HepG2 (cell line): ENCODE measurements at regions not wholly inside any gene's neighbourhood (a gene's known extent, or its start where the extent isn't known, plus 50 kb on each side); places are given as distances from the start of the nearest gene placed in this dataset.

Source experiments
- ATAC-seq: fragments of 200-7000 bp; cut with Tn5 transposase; 3 replicates; pipeline ENCODE4 v1.9.1; 2020; ENCODE audit warnings: mild to moderate bottlenecking, moderate library complexity
- BruUV-seq: library from RNA; stranded (reverse); fragments of 400-500 nt; replicated peaks from 2 replicates; lab custom pipeline; 2021; lab: Mats Ljungman, UMichigan
- CTCF ChIA-PET: fragments of 300-600 bp; formaldehyde crosslinking; extraction: SDS; loops from one replicate; lab custom pipeline; 2021; ENCODE audit warnings: low total read pairs, inconsistent platforms, low intra/inter-chr PET ratio; lab: Yijun Ruan, JAX
- POLR2A ChIA-PET: fragments of 350-600 bp; sonication (Branson Sonifier 250); formaldehyde crosslinking; loops from one replicate; lab custom pipeline; 2020; ENCODE audit warnings: antibody characterized with exemption, inconsistent platforms; lab: Yijun Ruan, JAX
- DNase-seq: peaks from one replicate; pipeline ENCODE4 v3.0.0-alpha.2; 2015; ENCODE audit warnings: low spot score
- FAIRE-seq: peaks from 3 replicates; lab custom pipeline; 2011; peaks lifted over from hg19 to GRCh38; lab: Jason Lieb, UNC
- H2AFZ ChIP-seq: one replicate; pipeline ENCODE4 v1.6.1; 2011; ENCODE audit warnings: low read length, inconsistent platforms
- H3K27ac ChIP-seq: fragments of 300-600 bp; 3 replicates; pipeline ENCODE4 v1.8.0; 2011; ENCODE audit warnings: mixed run types, mild to moderate bottlenecking, mixed read lengths, low read length, inconsistent platforms; ENCODE audit not compliant: insufficient read depth; ENCODE audit errors: extremely low read length
- H3K27me3 ChIP-seq, 2 experiments: fragments of 200-600 bp in 1 of 2; 2 replicates in 1 of 2; 3 replicates in 1 of 2; pipeline versions ENCODE4 v1.6.0 to v1.8.0; 2011; ENCODE audit warnings: low read length in 2 of 2, mild to moderate bottlenecking in 2 of 2, moderate library complexity in 2 of 2, inconsistent platforms in 1 of 2; ENCODE audit not compliant: insufficient read depth in 2 of 2, control insufficient read depth in 1 of 2
- H3K36me3 ChIP-seq, 2 experiments: fragments of 200-600 bp in 1 of 2; replicated peaks in 1 of 2; 2 replicates in 1 of 2; 3 replicates in 1 of 2; pipeline versions ENCODE4 v1.5.1 to v1.8.0; 2011; ENCODE audit warnings: low read length in 2 of 2, inconsistent platforms in 1 of 2; ENCODE audit not compliant: insufficient read depth in 2 of 2, control insufficient read depth in 1 of 2
- H3K4me1 ChIP-seq: 2 replicates; pipeline ENCODE4 v1.5.1; 2012; ENCODE audit warnings: low read length, inconsistent platforms; ENCODE audit not compliant: insufficient read depth
- H3K4me2 ChIP-seq: 2 replicates; pipeline ENCODE4 v1.6.0; 2011; ENCODE audit warnings: low read depth, low read length, inconsistent platforms
- H3K4me3 ChIP-seq, 3 experiments: fragments of 200-600 bp in 1 of 3; sonication (generic), shearing (Covaris generic) in 1 of 3; replicated peaks in 1 of 3; 2 replicates each; pipeline ENCODE4 v1.5.1; 2011 to 2016; ENCODE audit warnings: low read length in 3 of 3, inconsistent platforms in 2 of 3, low read depth in 2 of 3, mild to moderate bottlenecking in 2 of 3, control low read depth in 1 of 3, mixed read lengths in 1 of 3; ENCODE audit not compliant: insufficient read depth in 1 of 3
- H3K79me2 ChIP-seq: one replicate; pipeline ENCODE4 v1.6.1; 2011; ENCODE audit warnings: low read length, inconsistent platforms; ENCODE audit not compliant: insufficient read depth
- H3K9ac ChIP-seq: 2 replicates; pipeline ENCODE4 v1.6.0; 2011; ENCODE audit warnings: mild to moderate bottlenecking, low read depth, low read length, inconsistent platforms; ENCODE audit not compliant: insufficient read depth
- H3K9me3 ChIP-seq: 2 replicates; pipeline ENCODE4 v1.5.1; 2012; ENCODE audit warnings: mild to moderate bottlenecking, low read length
- H4K20me1 ChIP-seq: 2 replicates; pipeline ENCODE4 v1.6.0; 2011; ENCODE audit warnings: inconsistent platforms, mild to moderate bottlenecking, low read length, moderate library complexity; ENCODE audit not compliant: insufficient read depth
- CBX5 ChIP-seq: sonication (generic); formaldehyde crosslinking; IDR thresholded peaks from 2 replicates; pipeline ENCODE4 v1.4.0; 2020; ENCODE audit warnings: missing genetic modification reagents, borderline replicate concordance
- SALL1 ChIP-seq: sonication (generic); formaldehyde crosslinking; IDR thresholded peaks from 2 replicates; pipeline ENCODE4 v1.8.0; 2022; ENCODE audit warnings: mild to moderate bottlenecking, missing genetic modification reagents
- ZFP36 ChIP-seq: fragments of 150-350 bp; IDR thresholded peaks from 2 replicates; pipeline ENCODE4 v1.6.1; 2018; ENCODE audit warnings: borderline replicate concordance, low read length, low read depth; ENCODE audit not compliant: partially characterized antibody
- ZNF768 ChIP-seq: sonication (generic); formaldehyde crosslinking; IDR thresholded peaks from 2 replicates; pipeline ENCODE4 v1.4.0; 2020; ENCODE audit warnings: missing genetic modification reagents
- WGBS: methylation state at CpG from one replicate; pipeline ENCODE4 v1.1.6; 2017; ENCODE audit warnings: low lambda C conversion rate; 5-methylcytosine and 5-hydroxymethylcytosine counted together
- in situ Hi-C: cut with HindIII; loops from 2 replicates; pipeline ENCODE4 v1.10.0; 2017; ENCODE audit warnings: low pct_unique_long_range_greater_than_20kb; ENCODE audit not compliant: extremely low pct_ligation_motif_present
- intact Hi-C: fragments of 100-400 bp; cut with micrococcal nuclease; formaldehyde crosslinking; loops from one replicate; pipeline ENCODE4 v1.10.0; 2022; ENCODE audit not compliant: unreplicated experiment

DNA sequence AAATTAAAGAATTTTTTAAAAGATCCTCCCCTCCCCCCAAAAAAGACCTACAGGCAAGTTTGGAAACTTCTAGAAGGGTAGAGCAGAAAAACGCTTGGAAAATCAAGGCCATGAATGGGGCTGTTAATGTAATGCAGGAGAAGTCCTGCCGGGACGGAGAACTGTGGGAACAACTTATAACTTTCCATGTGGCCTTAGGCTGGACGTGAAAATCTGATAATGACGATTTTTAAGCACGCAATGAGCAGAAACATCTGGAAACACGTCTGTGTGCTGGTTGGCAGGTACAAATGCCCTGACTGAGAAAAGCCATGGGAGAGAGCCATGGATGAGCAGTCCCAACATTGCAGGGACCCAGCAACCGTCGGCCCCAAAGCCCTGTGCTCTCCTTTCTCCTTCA, 198.7 kb upstream of the RREB1 start (continued):
- TF ChIP-seq CBX5 (CRISPR knock-in tag), result no peak

DNA sequence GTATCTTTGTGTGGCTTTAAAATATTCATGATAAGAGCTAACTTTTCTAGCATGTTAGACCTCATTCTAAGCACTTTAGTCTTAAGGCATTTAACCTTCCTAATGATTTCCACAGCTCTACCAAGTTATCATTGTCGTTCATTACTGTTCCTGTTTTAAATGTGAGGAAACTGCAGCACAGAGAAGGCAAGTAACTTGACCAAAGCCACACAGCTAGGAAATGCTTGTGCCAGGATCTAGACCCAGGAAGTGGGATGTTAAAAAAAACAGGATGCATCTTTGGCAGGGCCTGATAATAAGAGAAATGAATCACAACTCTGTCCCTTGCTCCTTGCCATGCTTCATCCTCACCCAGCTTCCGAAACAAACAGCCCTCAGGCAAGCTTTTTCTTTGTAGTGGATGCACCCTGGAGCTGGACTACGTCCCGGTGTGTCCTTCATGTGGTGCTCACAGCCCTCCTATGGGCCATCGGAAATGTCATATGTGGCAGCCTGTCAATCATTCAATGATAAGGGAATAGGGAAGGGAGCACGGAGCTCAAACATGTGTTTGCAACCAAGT, 196.9 kb upstream of the RREB1 start:
- in situ Hi-C loops, result no loop called here
- intact Hi-C loops, result loop anchor here (1.0 kb wide), 1 partner anchor 26 kb away; no protein-coding TSS in a partner anchor
- TF ChIP-seq SALL1 (CRISPR knock-in tag), result no peak
- peak; percentile 42; the same call in 1 of the 2 replicates for TF ChIP-seq ZNF768 (CRISPR knock-in tag)

DNA sequence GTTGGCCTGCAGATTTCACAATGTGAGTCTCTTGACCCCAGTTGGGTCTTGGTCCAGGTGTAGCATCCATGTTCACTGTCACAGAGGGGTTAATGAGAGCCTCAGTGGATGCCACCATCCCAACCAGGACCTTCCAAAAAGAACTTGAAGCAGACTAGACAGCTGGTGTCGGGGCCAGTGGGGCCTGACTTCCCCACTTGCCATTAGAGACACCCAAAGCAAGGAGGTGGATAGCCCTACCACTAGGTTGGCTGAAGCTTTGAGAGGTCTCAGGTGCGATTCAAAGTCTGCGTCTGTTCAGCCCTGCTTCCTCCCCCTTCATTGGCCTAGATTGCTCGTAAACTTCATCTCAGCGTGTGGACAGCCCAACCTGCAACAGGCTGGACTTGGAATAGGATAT, 196.4 kb upstream of the RREB1 start:
- WGBS, result 46% methylated on average over 4 of the region's 5 CpGs
- H3K4me2 ChIP-seq, result no peak overlapping the region
- H2AFZ ChIP-seq, result no peak overlapping the region
- ATAC-seq (no peak), DNase-seq (no peak), FAIRE-seq (no peak)
- intact Hi-C loops, result loop anchor here (1.0 kb wide), 1 partner anchor 26 kb away; no protein-coding TSS in a partner anchor
- H3K79me2 ChIP-seq, result no peaks in the 10 kb centered on the region
- no peak overlapping the region for H3K9ac ChIP-seq
- POLR2A ChIA-PET, result no interaction called here
- TF ChIP-seq ZFP36, result no peak
- H3K27me3 ChIP-seq, result peaks cover 0 to 20% of the 10 kb centered on the region in 2 experiments; a peak in 4 of 5 replicates
- in situ Hi-C loops, result no loop called here
- no peaks in the 10 kb centered on the region for H3K9me3 ChIP-seq
- no peak overlapping the region for H3K4me3 ChIP-seq
- BruUV-seq, result no TSS peak
- no peaks in the 10 kb centered on the region for H3K36me3 ChIP-seq
- peaks cover 11% of the 10 kb centered on the region for H3K4me1 ChIP-seq
- no peaks in the 10 kb centered on the region for H4K20me1 ChIP-seq
- no peak overlapping the region for H3K27ac ChIP-seq
- CTCF ChIA-PET, result no interaction called here

More for the DNA sequence above, 196.9 kb upstream of the RREB1 start:
- POLR2A ChIA-PET, result no interaction called here
- peaks cover 6% of the 10 kb centered on the region for H3K4me1 ChIP-seq
- no peaks in the 10 kb centered on the region for H3K9me3 ChIP-seq
- H3K27me3 ChIP-seq, result peaks cover 0 to 20% of the 10 kb centered on the region in 2 experiments; a peak in 3 of 5 replicates
- 39% methylated on average over 6 of the region's 6 CpGs for WGBS
- no peak overlapping the region for H3K4me3 ChIP-seq
- DNase-seq (no peak), FAIRE-seq (no peak), ATAC-seq (no peak)
- H3K4me2 ChIP-seq, result no peak overlapping the region
- no peak overlapping the region for H3K27ac ChIP-seq
- CTCF ChIA-PET, result no interaction called here
- H2AFZ ChIP-seq, result no peak overlapping the region
- H3K79me2 ChIP-seq, result no peaks in the 10 kb centered on the region
- no peaks in the 10 kb centered on the region for H3K36me3 ChIP-seq
- H4K20me1 ChIP-seq, result no peaks in the 10 kb centered on the region
- BruUV-seq, result no TSS peak
- H3K9ac ChIP-seq, result no peak overlapping the region
